Peyer's patch (tissue), 4 donors: ENCODE measurements at regions not wholly inside any gene's neighbourhood (a gene's known extent, or its start where the extent isn't known, plus 50 kb on each side); places are given as distances from the start of the nearest gene placed in this dataset.

ENCODE experiments used
- DNase-seq, 3 donors: peaks; one replicate each; pipeline ENCODE4 v3.0.0-alpha.2; 2017 to 2019
- H3K27ac ChIP-seq, 4 donors: fragments of 200-600 bp; sonication (generic); one replicate each; pipeline ENCODE4 v1.5.1; 2016 to 2019
- H3K27me3 ChIP-seq, 2 donors: fragments of 200-600 bp; sonication (generic); one replicate each; pipeline ENCODE4 v1.5.1; 2019
- H3K36me3 ChIP-seq, 3 donors: fragments of 200-600 bp; sonication (generic); one replicate each; pipeline ENCODE4 v1.5.1; 2016 to 2019
- H3K4me1 ChIP-seq, 4 donors: fragments of 200-600 bp; sonication (generic); one replicate each; pipeline ENCODE4 v1.5.1; 2016 to 2019
- H3K4me3 ChIP-seq, 4 donors: fragments of 200-600 bp; sonication (generic); 1 replicate in 3 of 4; 2 replicates in 1 of 4; pipeline ENCODE4 v1.5.1; 2016 to 2019; ENCODE audit warnings: mild to moderate bottlenecking in 1 of 4
- H3K9me3 ChIP-seq, 4 donors: fragments of 200-600 bp; sonication (generic); one replicate each; pipeline ENCODE4 v1.5.1; 2016 to 2019; ENCODE audit warnings: mild to moderate bottlenecking in 1 of 4
- POLR2A ChIP-seq, 2 donors: fragments of 450-650 bp; IDR thresholded peaks; one replicate each; pipeline ENCODE4 v1.5.1; 2017; ENCODE audit warnings: antibody characterized with exemption in 2 of 2, mild to moderate bottlenecking in 2 of 2, moderate library complexity in 2 of 2
- TF ChIP-seq, protein P1 (sequence below), 6 experiments: fragments of 450-650 bp in 4 of 6; fragments of 200-600 bp in 2 of 6; sonication (generic) in 1 of 6; IDR thresholded peaks; one replicate each; pipeline ENCODE4 v1.5.1; 2017 to 2019; ENCODE audit warnings: antibody characterized with exemption in 6 of 6, mild to moderate bottlenecking in 3 of 6, moderate library complexity in 1 of 6

- Histone ChIP-seq H3K36me3 (no peaks in the 10 kb centered on the region), H3K27ac (no peak overlapping the region), H3K4me1 (no peaks in the 10 kb centered on the region), H3K27me3 (no peaks in the 10 kb centered on the region), H3K9me3 (no peaks in the 10 kb centered on the region), H3K4me3 (no peak overlapping the region)
- no peak for DNase-seq
- TF ChIP-seq, protein P1, sequence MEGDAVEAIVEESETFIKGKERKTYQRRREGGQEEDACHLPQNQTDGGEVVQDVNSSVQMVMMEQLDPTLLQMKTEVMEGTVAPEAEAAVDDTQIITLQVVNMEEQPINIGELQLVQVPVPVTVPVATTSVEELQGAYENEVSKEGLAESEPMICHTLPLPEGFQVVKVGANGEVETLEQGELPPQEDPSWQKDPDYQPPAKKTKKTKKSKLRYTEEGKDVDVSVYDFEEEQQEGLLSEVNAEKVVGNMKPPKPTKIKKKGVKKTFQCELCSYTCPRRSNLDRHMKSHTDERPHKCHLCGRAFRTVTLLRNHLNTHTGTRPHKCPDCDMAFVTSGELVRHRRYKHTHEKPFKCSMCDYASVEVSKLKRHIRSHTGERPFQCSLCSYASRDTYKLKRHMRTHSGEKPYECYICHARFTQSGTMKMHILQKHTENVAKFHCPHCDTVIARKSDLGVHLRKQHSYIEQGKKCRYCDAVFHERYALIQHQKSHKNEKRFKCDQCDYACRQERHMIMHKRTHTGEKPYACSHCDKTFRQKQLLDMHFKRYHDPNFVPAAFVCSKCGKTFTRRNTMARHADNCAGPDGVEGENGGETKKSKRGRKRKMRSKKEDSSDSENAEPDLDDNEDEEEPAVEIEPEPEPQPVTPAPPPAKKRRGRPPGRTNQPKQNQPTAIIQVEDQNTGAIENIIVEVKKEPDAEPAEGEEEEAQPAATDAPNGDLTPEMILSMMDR (IDR thresholded peaks at IDR 0.05): no peak
- no peak for TF ChIP-seq POLR2A (IDR thresholded peaks at IDR 0.05)
Observed at GRCh38 chr6:92634561-92634960, 784.8 kb downstream of the EPHA7 start.

GRCh38 chr6:92623431-92623830 is 795.9 kb downstream of the EPHA7 start:
- Histone ChIP-seq H3K4me1 (no peaks in the 10 kb centered on the region), H3K27ac (no peak overlapping the region), H3K4me3 (no peak overlapping the region), H3K36me3 (no peaks in the 10 kb centered on the region), H3K27me3 (no peaks in the 10 kb centered on the region), H3K9me3 (no peaks in the 10 kb centered on the region)
- TF ChIP-seq, protein P1 (IDR thresholded peaks at IDR 0.05): no peak
- TF ChIP-seq POLR2A (IDR thresholded peaks at IDR 0.05): no peak
- no peak for DNase-seq

DNA sequence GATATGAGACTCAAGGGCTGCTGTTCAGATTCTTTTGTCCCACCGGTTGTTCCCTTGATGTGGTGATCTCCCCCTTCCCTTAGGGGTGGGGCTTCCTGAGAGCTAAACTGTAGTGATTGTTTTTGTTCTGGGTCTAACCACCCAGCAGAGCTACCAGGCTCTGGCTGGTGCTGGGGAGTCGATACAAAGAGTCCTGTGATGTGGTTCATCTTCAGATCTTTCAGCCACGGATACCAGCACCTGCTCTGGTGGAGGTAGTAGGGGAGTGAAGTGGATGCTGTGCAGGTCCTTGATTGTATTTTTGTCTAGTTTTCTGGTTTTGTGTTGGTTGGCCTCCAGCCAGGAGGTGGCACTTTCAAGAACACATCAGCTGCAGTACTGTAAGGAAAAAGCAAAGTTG is 801.6 kb downstream of the EPHA7 start:
- TF ChIP-seq POLR2A (IDR thresholded peaks at IDR 0.05): no peak
- TF ChIP-seq, protein P1 (IDR thresholded peaks at IDR 0.05): no peak
- H3K4me3 ChIP-seq: no peak overlapping the region
- no peaks in the 10 kb centered on the region for H3K9me3 ChIP-seq
- H3K27me3 ChIP-seq: no peaks in the 10 kb centered on the region
- H3K4me1 ChIP-seq: no peaks in the 10 kb centered on the region
- DNase-seq: no peak
- H3K36me3 ChIP-seq: no peaks in the 10 kb centered on the region
- no peak overlapping the region for H3K27ac ChIP-seq

DNA sequence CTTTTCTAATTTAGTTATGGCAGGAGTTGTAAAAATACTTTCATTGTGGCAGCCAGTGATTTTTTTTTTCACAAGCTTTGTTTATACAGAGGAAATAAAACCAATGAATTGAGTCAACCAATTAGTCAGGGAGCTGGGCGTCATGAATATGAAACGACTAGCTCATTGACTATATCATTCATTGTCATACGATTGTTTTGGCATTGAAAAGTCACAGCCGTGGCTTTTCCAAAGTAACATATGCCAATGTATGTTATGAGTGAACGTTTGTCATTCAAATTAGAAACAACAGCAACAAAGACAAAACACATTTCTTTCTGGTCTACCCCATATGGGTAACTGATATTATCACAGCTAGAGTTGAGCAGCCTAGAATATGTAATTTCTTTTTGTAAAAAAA is 810.6 kb downstream of the EPHA7 start:
- H3K9me3 ChIP-seq: no peaks in the 10 kb centered on the region
- no peaks in the 10 kb centered on the region for H3K27me3 ChIP-seq
- H3K4me3 ChIP-seq: no peak overlapping the region
- no peaks in the 10 kb centered on the region for H3K4me1 ChIP-seq
- no peak for DNase-seq
- TF ChIP-seq, protein P1 (IDR thresholded peaks at IDR 0.05): no peak
- TF ChIP-seq POLR2A (IDR thresholded peaks at IDR 0.05): no peak
- H3K27ac ChIP-seq: no peak overlapping the region
- no peaks in the 10 kb centered on the region for H3K36me3 ChIP-seq

GRCh38 chr6:92593201-92593600 is 826.2 kb downstream of the EPHA7 start:
- no peaks in the 10 kb centered on the region for H3K9me3 ChIP-seq
- no peak for DNase-seq
- no peaks in the 10 kb centered on the region for H3K4me1 ChIP-seq
- H3K27ac ChIP-seq: no peak overlapping the region
- H3K27me3 ChIP-seq: no peaks in the 10 kb centered on the region
- TF ChIP-seq, protein P1 (IDR thresholded peaks at IDR 0.05): no peak
- no peak for TF ChIP-seq POLR2A (IDR thresholded peaks at IDR 0.05)
- H3K36me3 ChIP-seq: no peaks in the 10 kb centered on the region
- no peak overlapping the region for H3K4me3 ChIP-seq

- H3K36me3 ChIP-seq: no peaks in the 10 kb centered on the region
- TF ChIP-seq, protein P1 (IDR thresholded peaks at IDR 0.05): no peak
- TF ChIP-seq POLR2A (IDR thresholded peaks at IDR 0.05): no peak
- H3K27me3 ChIP-seq: no peaks in the 10 kb centered on the region
- no peak overlapping the region for H3K4me3 ChIP-seq
- no peak overlapping the region for H3K27ac ChIP-seq
- no peak for DNase-seq
- no peaks in the 10 kb centered on the region for H3K9me3 ChIP-seq
- H3K4me1 ChIP-seq: no peaks in the 10 kb centered on the region
Observed at GRCh38 chr6:92589996-92590395, 829.4 kb downstream of the EPHA7 start.
